Posterior cingulate gyrus (tissue), 11 donors: ENCODE measurements at regions not wholly inside any gene's neighbourhood (a gene's known extent, or its start where the extent isn't known, plus 50 kb on each side); places are given as distances from the start of the nearest gene placed in this dataset.
"Not testable (repeated sequence)": the region's sequence is repeated elsewhere in the genome, so short reads cannot be mapped to it uniquely, and the experiment has no call there.

Source experiments
- DNase-seq, 10 donors: peaks; one replicate each; pipeline versions ENCODE4 v3.0.0 to v3.0.0-alpha.2; 2020 to 2021; ENCODE audit warnings: mixed read lengths in 3 of 10
- intact Hi-C: fragments of 100-400 bp; cut with DNase I; formaldehyde crosslinking; loops from one replicate; pipeline ENCODE4 v1.15.1; 2023

DNA sequence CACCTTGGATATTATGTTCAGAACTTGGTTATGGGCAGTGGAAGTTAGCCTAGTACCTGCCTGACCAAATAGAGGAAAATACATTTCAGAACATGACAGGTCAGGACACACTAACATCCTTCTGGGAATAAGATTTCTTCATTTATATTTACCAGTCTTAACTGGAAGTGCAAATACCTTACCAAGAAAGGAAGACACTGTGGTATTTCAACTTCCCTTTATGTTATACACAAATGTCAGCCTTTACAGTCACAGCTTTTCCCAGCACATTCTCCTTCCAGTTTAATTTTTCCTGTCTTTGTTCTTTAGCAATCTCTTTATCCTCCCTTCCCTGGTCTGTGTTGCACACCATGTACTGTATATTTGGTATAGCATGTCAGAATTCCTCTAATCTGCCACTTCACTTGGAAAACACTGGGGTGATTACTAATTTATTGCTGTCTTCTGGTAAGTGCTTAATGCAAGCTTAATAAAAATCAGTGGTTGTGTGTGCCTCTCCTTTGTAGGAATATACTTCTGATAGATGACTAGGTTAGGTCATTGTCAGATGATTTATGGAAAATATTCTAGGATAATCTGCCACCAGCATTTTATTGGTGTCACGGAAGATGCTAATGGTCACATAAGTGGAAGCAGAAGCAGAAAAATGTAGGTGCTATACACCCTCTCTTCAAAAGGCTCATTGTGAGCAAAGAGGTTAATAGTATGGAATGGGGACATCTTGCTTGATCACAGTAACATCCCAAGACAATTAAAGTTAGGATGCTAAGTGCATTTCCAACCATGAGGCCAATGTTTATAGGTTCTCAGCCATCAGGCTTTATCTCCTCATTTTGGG lies 124.3 kb upstream of the STARD13 start:
- intact Hi-C loops: no loop called here
- no peak for DNase-seq

DNA sequence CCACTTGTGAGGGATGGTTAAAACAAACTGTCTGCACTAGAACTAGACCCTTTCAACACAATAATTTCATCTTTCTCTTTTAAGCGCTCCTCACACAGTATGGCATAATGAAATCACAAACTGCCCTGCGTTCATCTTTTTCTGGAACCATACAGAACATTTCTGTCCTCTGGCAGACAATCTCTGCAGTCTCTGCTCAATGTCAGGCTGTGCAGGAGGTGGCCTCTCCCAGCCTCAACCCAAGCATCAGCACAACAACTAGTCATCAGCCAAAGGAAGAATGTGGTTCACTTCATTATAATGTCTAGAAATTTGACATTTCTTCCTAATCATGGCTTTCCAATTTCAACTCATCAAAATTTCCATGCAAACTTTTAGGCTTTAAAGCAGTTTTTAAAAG lies 125.1 kb upstream of the STARD13 start:
- no peak for DNase-seq
- intact Hi-C loops: no loop called here

DNA sequence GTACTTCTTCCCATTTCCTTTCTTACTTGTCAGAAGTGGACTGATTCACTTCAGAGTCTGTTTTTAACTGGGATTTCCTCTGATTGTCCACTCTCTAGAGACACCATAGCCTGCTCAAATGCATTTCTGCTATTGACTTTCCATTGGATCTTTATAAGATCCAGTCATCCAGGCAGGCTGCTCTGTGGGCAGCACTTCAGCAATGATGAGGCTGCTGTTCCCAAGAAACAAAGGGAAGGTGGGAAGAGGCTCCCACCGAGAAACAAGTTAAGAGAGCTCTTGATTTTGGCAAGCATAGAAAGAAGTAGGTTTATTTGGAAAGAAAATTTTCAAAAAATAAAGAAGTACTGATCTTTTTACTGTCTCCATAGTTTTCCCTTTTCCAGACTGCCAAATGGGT lies 125.8 kb upstream of the STARD13 start:
- intact Hi-C loops: no loop called here

DNA sequence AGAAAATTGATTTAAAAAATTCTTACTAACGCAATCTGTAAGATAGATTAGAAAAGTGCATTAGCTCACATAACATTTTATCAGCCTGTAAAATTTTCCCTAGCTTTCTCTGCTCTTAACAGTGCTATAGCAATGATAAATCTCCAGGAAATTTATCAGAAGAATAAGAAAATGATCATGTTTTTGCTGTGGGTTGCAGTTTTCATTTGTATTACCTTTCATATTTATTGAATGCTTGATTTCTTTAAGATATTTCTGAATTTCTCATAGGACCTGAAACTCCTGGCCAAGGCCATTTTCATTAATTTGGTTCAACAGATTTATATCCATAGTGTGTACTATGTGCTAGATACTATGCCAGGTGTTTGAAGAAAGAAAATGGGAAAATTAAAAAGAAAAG lies 130.3 kb upstream of the STARD13 start:
- intact Hi-C loops: no loop called here
- no peak for DNase-seq

More for the DNA sequence above, 125.8 kb upstream of the STARD13 start:
- DNase-seq: no peak

DNA sequence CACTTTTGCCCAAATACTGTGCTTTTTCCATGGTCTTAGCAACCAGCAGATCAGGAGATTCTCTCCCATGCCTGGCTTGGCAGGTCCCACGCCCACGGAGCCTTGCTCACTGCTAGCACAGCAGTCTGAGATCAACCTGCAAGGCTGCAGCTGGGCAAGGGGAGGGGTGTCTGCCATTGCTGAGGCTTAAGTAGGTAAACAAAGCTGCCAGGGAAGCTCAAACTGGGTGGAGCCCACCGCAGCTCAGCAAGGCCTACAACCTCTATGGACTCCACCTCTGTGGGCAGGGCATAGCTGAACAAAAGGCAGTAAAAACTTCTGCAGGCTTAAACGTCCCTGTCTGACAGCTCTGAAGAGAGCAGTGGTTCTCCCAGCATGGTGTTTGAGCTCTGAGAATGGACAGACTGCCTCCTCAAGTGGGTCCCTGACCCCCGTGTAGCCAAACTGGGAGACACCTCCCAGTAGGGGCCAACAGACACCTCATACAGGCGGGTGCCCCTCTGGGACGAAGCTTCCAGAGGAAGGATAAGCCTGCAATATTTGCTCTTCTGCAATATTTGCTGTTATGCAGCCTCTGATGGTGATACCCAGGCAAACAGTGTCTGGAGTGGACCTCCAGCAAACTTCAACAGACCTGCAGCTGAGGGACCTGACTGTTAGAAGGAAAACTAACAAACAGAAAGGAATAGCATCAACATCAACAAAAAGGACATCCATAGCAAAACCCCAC lies 132.8 kb upstream of the STARD13 start:
- DNase-seq, intact Hi-C loops: not testable (repeated sequence)

DNA sequence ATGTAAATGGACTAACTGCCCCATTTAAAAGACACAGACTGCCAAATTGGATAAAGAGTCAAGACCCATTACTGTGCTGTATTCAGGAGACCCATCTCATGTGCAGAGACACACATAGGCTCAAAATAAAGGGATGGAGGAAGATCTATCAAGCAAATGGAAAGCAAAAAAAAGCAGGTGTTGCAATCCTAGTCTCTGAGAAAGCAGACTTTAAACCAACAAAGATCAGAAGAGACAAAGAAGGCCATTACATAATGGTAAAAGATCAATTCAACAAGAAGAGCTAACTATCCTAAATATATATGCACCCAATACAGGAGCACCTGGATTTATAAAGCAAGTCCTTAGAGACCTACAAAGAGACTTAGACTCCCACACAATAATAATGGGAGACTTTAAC lies 134.6 kb upstream of the STARD13 start:
- intact Hi-C loops, DNase-seq: not testable (repeated sequence)

DNA sequence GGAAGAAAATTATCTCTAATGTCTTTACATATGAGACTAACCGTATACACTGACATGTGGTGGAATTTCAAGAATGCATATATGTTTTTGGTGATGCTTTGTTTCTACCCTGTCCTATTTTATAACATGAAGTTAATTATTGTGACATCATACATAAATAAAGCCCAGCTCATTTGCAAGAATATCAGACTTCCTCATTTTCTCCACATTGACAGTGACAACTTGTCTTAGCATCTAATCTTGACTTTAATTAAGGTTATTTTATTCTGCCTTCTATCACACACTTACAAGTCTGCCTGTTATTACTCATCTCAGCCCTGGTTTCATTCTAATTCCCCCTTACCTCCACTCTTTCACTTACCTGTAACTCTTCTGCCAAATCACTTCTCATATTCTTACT lies 140.6 kb upstream of the STARD13 start:
- DNase-seq: no peak
- intact Hi-C loops: no loop called here

DNA sequence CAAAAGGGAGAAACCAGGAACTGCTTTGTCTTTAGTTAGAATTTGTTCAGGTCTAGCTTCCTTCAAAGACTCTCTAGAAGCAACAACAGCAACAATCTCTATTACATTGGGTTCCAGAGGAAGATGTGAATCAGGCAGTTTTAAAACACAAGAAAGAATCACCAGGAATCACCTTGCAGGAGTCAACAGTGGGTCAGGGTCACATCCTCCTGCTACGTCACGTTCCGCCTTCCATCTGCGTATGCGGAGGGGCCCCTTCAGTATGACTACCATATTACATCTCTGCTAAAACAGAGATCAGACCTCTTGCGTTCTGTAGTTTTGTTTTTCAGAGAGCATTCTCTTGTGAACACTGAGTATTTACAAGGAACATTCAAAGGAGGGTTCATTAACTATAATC lies 147.8 kb upstream of the STARD13 start:
- DNase-seq: peak in 1 of 10 donors; percentile 48
- intact Hi-C loops: no loop called here

DNA sequence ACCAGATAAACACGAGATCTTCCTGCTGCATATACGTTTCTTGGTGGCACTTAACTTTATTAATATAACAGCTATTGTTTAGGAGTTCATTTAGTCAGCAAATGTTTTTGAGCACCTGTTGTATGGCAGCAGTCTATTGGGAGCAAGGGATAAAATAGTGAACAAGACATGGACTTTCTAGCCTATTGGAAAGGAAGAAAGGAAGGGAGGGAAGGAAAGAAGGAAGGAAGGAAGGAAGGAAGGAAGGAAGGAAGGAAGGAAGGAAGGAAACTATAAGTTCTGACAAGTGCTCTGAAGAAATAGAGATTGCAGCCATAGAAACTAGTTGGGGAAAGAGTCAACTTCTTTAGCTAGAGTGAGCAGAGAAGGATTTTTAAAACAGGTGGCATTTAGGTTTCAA lies 149.1 kb upstream of the STARD13 start:
- DNase-seq: no peak
- intact Hi-C loops: no loop called here

DNA sequence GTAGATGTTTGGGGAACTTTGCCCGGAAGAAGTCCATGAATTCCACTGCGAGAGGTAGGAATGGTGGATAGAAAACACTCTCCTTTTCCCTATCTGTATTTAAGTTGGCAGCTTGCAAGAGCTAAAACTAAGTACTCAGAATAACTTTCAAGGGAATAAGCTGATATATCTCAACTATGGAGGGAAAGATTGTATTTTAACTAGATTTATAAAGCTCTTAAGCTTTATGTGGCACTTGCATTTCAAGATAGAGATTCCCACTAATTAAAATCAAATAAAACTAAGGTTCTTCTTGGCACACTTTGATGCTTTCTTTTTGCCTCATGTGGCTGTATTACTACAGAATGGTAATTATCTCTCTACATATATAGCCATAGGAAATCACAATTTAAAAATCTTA lies 149.7 kb upstream of the STARD13 start:
- no peak for DNase-seq
- intact Hi-C loops: no loop called here

DNA sequence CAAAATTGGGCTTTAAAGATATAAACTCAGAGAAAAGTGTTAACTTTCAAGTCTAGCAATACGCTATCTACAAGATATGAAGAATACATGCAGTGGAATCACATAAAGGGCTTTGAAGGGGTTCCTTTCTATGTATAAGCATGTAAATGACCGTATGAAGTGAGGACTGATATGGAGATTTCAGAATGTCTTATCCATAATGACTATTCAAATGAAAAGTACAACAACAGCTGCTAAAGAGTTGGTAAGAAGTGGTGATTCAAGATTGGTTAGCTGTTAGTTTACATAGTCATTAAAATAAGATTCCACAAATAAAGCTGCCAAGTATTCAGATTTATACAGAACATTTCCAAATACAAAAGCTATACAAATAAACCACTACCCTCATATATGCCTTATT lies 153.4 kb upstream of the STARD13 start:
- no peak for DNase-seq
- intact Hi-C loops: no loop called here

DNA sequence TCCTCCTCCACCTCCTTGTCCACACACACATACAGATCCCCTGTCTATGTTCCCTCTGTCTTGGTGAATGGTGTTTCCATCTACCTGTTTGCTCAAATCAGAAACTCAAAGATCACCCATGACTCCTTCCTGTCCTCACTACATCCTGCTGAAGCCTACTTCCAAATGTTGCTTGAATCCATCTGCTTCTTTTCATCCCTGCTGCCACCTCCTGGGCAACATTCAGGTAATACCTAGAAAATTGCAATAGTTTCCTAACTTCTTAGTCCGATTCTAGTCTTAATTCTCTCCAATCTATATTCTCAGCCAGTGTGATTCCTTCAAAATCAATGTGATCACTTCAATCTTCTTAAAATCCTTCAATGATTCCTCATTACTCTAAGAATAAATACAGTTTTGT lies 155.5 kb upstream of the STARD13 start:
- DNase-seq: no peak

DNA sequence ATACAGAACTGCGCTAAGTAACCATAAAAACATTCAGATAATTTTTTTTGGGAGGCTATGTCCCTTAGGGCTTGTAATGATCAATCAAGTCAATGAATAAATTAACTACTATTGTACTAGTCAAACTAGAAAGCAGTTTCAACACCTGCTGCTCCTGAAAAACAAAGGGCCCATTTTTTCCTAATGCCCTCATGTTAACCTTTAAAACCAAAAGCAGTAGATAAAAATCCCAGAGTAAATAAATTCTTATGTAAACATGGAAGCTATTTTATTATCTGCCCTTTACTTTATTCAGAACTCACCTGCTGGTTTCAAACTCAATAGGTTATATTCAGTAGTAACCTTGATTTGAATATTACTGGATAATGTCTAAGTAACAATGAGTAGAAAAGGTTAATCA lies 159.5 kb upstream of the STARD13 start:
- intact Hi-C loops: no loop called here

More for the DNA sequence above, 155.5 kb upstream of the STARD13 start:
- intact Hi-C loops: no loop called here

DNA sequence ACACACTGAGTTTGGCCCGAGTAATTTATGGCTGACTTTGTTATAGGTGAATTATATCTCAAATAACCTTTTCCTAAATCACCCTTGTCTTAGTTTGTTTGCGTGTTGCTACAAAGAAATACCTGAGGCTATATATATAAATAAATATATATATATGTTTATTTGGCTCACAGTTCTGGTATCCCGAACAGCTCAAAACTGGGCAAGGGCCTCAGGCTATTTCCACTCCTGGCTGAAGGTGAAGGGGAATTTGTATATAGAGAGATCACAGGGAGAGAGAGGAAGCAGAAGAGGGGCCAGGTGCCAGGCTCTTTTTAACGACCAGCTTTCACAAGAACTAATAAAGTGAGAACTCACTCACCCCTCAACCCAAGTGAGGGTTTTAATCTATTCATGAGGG lies 159.9 kb upstream of the STARD13 start:
- intact Hi-C loops: no loop called here
- no peak for DNase-seq

More for the DNA sequence above, 159.5 kb upstream of the STARD13 start:
- DNase-seq: no peak

DNA sequence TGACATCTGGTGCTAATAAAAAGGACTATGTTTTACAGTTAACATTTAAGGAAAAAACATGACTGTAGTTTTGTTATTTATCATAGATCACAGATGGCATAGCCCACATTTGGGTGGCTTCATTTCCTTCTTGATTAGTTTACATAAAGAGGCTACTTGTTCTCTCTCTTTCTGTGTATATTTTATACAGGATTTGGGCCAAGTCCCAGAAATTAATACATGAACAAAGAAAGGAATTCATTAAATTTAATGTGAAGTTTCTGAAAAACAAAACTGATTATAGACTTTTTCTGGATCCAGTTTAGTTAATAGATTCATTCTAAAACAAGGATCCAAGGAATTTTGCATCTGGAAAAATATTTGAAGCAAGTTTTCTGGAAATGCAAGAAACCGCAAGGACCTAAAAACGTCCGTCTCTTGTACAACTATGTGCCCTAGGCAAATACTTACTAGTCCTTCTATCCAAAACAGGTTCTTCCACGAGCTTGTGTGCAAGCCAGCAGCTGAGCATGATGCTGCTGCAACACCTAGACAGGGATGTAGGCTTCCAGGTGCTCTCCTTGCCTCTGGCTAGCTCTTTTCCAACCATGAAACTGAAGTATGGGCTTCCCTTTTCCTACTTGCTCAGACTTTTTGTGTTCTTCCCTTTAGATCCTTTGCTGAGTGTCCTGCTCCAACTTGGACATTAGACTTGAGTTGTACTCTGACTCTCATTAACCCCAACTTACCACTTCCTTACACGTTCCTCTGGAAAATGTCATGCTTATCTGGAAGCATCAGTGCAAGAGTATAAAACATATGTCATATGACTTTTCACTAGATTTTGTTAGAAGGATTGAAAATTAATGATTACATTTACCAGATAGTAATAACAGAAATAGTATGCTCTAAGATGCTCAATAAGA lies 161.5 kb upstream of the STARD13 start:
- DNase-seq: no peak
- intact Hi-C loops: no loop called here

DNA sequence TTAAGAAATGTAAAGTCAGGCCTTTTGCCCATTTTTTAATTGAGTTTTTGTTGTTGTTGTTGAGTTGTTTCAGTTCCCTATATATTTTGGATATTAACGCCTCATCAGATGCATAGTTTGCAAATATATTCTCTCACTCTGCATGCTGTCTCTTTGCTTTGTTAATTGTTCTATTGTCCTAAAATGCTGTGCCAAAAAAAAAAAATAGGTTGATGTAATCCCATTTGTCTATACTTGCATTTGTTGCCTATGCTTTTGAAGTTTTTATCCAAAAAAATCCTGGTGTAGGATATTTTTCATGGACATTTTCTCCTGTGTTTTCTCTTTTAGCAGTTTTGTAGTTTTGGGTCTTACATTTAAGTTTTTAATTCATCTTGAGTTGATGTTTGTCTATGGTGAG lies 163.3 kb upstream of the STARD13 start:
- DNase-seq: no peak
- intact Hi-C loops: no loop called here

DNA sequence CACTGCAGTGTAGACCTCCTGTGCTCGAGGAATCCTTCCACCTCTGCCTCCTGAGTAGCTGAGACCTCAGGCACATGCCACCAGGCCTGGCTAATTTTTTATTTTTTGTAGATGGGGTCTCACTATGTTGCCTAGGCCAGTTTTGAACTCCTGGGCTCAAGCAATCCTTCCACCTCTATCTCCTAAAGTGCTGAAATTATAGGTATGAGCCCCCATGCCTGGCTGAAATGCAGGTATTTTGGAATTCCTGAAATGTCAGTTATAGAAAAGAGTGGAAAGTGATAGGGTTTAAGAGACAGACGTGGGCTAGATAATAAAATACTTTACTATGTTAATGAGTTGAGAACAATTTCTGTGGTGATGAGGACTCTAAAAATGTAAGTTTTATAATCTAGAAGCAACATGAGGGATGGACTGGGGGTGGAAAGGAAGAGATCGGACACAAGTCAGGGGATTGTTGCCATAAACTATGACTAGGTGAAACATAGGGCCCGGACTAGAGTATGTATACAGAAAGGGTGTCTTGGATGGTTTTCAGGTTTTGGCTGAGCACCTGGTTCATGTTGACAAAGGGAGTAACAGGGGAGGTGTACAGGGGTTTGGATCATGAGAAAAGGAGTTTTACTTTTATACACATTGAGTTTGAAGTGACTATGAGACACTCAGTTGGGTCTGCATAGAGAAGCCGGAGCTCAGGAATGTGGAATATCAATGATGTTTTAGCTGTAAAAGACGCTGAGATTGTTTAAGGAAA lies 165.6 kb upstream of the STARD13 start:
- DNase-seq: no peak
- intact Hi-C loops: no loop called here

DNA sequence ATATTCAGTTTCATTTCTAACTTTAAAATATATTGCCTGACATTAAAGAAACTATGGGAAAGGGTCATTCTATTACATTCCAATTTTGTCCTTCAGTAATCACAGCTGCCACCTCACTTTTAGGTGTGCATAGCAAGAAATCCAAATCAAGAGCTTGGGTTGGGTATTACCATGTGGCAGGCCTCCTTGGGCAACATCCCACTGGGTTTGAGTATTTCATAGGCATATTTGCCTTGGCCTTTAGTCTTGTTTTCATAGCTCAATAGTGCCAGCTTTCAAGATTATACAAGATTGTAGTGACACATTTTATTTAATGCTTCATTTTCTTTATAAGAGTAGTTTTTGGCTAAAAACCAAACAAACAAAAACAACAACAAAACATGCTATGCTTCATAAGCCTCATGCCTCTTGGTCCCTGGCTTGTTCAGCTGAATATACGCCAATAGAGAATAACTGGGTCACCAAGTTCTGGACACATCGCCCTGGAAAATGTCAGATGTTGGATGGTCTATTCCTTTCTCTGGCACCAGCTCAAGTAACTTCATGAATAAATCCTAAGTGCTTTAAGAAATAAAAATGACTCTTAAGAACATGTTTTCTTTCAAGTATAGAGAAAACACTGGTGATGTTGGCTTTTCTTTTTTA lies 167.4 kb upstream of the STARD13 start:
- intact Hi-C loops: no loop called here
- DNase-seq: no peak

DNA sequence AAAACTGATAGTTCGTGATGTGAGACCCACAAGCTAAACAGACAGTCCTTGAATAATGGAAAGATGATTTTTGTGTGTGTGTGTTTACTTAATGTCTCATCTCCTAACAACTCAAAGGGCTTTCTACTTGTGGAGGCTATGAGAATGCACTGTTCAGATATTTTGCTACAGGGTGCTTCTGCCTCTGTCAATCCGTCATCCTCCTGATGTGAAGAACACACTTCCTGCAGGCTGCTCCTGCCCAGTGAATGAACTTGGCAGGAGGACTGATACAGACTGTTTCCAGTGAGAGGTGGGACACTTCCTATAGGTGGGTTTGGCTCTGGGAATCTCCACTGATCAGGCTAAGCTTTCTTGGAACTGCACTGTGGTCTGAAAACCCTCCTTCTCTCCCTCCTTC lies 168.4 kb upstream of the STARD13 start:
- intact Hi-C loops: no loop called here
- no peak for DNase-seq
